WTC11 (cell line): ENCODE measurements at regions not wholly inside any gene's neighbourhood (a gene's known extent, or its start where the extent isn't known, plus 50 kb on each side); places are given as distances from the start of the nearest gene placed in this dataset.

Experiments used
- CREB1 ChIP-seq: sonication (generic); formaldehyde crosslinking; IDR thresholded peaks from 2 replicates; pipeline ENCODE4 v1.8.0; 2023; ENCODE audit warnings: mild to moderate bottlenecking, missing genetic modification reagents
- ETV6 ChIP-seq: sonication (generic); formaldehyde crosslinking; IDR thresholded peaks from 2 replicates; pipeline ENCODE4 v1.8.1; 2022; ENCODE audit warnings: mild to moderate bottlenecking, missing genetic modification reagents
- IRF2 ChIP-seq: sonication (generic); formaldehyde crosslinking; IDR thresholded peaks from 2 replicates; pipeline ENCODE4 v1.8.0; 2022; ENCODE audit warnings: low read depth, missing genetic modification reagents, borderline replicate concordance
- TEAD4 ChIP-seq: sonication (generic); formaldehyde crosslinking; IDR thresholded peaks from 2 replicates; pipeline ENCODE4 v1.8.0; 2022; ENCODE audit warnings: mild to moderate bottlenecking, missing genetic modification reagents
- ZNF416 ChIP-seq: fragments of 250-450 bp; sonication (Bioruptor Pico); IDR thresholded peaks from 2 replicates; pipeline ENCODE4 v1.9.0; 2021; ENCODE audit warnings: mild to moderate bottlenecking, inconsistent platforms
- TF ChIP-seq, protein P1 (sequence below): fragments of 200-600 bp; IDR thresholded peaks from 2 replicates; pipeline ENCODE4 v1.8.0; 2022; ENCODE audit warnings: antibody characterized with exemption
- TF ChIP-seq, protein P2 (sequence below): sonication (generic); formaldehyde crosslinking; IDR thresholded peaks from 2 replicates; pipeline ENCODE4 v1.8.1; 2023; ENCODE audit warnings: mild to moderate bottlenecking, missing genetic modification reagents, moderate library complexity
- TF ChIP-seq, protein P3 (sequence below): sonication (generic); formaldehyde crosslinking; IDR thresholded peaks from 2 replicates; pipeline ENCODE4 v1.8.1; 2022; ENCODE audit warnings: low read depth, missing genetic modification reagents, borderline replicate concordance
- TF ChIP-seq, protein P4 (sequence below): sonication (generic); formaldehyde crosslinking; IDR thresholded peaks from 2 replicates; pipeline ENCODE4 v1.8.0; 2022; ENCODE audit warnings: mild to moderate bottlenecking, missing genetic modification reagents
- TF ChIP-seq, protein P5 (sequence below): sonication (generic); formaldehyde crosslinking; IDR thresholded peaks from 2 replicates; pipeline ENCODE4 v1.8.1; 2023; ENCODE audit warnings: mild to moderate bottlenecking, missing genetic modification reagents, borderline replicate concordance
- TF ChIP-seq, protein P6 (sequence below): sonication (generic); formaldehyde crosslinking; IDR thresholded peaks from 2 replicates; pipeline ENCODE4 v1.8.0; 2022; ENCODE audit warnings: mild to moderate bottlenecking, missing genetic modification reagents
- TF ChIP-seq, protein P7 (sequence below): sonication (generic); formaldehyde crosslinking; conservative IDR thresholded peaks from 2 replicates; pipeline ENCODE4 v1.8.1; 2022; ENCODE audit warnings: mild to moderate bottlenecking, missing genetic modification reagents

DNA sequence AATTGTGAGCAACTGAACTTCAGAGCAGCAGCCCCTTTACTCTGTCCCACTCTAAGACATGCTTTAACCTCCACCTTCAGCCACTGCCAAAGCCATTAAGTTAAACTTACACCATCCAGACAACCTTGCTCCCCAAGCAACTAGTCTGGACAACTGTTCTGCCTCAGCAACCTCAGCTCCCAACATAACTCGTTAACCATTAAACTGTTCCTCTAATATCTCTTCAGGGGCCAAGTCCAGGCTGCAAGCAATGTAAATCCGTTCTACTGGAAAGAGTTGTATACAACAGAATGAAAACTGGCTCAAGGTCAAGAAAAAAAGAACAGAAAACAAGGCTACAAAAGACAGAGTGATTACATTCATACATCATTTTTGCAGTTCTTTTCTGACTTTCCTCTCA, 131.7 kb upstream of the TARS1 start:
- TF ChIP-seq, protein P1, sequence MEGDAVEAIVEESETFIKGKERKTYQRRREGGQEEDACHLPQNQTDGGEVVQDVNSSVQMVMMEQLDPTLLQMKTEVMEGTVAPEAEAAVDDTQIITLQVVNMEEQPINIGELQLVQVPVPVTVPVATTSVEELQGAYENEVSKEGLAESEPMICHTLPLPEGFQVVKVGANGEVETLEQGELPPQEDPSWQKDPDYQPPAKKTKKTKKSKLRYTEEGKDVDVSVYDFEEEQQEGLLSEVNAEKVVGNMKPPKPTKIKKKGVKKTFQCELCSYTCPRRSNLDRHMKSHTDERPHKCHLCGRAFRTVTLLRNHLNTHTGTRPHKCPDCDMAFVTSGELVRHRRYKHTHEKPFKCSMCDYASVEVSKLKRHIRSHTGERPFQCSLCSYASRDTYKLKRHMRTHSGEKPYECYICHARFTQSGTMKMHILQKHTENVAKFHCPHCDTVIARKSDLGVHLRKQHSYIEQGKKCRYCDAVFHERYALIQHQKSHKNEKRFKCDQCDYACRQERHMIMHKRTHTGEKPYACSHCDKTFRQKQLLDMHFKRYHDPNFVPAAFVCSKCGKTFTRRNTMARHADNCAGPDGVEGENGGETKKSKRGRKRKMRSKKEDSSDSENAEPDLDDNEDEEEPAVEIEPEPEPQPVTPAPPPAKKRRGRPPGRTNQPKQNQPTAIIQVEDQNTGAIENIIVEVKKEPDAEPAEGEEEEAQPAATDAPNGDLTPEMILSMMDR, result no peak
- TF ChIP-seq CREB1 (CRISPR knock-in tag) (no peak), ETV6 (no peak), IRF2 (CRISPR knock-in tag) (no peak), ZNF416 (CRISPR knock-in tag) (no peak), TEAD4 (CRISPR knock-in tag) (no peak)
- TF ChIP-seq, protein P2, sequence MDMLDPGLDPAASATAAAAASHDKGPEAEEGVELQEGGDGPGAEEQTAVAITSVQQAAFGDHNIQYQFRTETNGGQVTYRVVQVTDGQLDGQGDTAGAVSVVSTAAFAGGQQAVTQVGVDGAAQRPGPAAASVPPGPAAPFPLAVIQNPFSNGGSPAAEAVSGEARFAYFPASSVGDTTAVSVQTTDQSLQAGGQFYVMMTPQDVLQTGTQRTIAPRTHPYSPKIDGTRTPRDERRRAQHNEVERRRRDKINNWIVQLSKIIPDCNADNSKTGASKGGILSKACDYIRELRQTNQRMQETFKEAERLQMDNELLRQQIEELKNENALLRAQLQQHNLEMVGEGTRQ (CRISPR knock-in tag), result no peak
- TF ChIP-seq, protein P3, sequence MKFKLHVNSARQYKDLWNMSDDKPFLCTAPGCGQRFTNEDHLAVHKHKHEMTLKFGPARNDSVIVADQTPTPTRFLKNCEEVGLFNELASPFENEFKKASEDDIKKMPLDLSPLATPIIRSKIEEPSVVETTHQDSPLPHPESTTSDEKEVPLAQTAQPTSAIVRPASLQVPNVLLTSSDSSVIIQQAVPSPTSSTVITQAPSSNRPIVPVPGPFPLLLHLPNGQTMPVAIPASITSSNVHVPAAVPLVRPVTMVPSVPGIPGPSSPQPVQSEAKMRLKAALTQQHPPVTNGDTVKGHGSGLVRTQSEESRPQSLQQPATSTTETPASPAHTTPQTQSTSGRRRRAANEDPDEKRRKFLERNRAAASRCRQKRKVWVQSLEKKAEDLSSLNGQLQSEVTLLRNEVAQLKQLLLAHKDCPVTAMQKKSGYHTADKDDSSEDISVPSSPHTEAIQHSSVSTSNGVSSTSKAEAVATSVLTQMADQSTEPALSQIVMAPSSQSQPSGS (CRISPR knock-in tag), result no peak
- TF ChIP-seq, protein P4, sequence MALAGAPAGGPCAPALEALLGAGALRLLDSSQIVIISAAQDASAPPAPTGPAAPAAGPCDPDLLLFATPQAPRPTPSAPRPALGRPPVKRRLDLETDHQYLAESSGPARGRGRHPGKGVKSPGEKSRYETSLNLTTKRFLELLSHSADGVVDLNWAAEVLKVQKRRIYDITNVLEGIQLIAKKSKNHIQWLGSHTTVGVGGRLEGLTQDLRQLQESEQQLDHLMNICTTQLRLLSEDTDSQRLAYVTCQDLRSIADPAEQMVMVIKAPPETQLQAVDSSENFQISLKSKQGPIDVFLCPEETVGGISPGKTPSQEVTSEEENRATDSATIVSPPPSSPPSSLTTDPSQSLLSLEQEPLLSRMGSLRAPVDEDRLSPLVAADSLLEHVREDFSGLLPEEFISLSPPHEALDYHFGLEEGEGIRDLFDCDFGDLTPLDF (CRISPR knock-in tag), result no peak
- TF ChIP-seq, protein P5, sequence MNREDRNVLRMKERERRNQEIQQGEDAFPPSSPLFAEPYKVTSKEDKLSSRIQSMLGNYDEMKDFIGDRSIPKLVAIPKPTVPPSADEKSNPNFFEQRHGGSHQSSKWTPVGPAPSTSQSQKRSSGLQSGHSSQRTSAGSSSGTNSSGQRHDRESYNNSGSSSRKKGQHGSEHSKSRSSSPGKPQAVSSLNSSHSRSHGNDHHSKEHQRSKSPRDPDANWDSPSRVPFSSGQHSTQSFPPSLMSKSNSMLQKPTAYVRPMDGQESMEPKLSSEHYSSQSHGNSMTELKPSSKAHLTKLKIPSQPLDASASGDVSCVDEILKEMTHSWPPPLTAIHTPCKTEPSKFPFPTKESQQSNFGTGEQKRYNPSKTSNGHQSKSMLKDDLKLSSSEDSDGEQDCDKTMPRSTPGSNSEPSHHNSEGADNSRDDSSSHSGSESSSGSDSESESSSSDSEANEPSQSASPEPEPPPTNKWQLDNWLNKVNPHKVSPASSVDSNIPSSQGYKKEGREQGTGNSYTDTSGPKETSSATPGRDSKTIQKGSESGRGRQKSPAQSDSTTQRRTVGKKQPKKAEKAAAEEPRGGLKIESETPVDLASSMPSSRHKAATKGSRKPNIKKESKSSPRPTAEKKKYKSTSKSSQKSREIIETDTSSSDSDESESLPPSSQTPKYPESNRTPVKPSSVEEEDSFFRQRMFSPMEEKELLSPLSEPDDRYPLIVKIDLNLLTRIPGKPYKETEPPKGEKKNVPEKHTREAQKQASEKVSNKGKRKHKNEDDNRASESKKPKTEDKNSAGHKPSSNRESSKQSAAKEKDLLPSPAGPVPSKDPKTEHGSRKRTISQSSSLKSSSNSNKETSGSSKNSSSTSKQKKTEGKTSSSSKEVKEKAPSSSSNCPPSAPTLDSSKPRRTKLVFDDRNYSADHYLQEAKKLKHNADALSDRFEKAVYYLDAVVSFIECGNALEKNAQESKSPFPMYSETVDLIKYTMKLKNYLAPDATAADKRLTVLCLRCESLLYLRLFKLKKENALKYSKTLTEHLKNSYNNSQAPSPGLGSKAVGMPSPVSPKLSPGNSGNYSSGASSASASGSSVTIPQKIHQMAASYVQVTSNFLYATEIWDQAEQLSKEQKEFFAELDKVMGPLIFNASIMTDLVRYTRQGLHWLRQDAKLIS (CRISPR knock-in tag), result no peak
- TF ChIP-seq, protein P6, sequence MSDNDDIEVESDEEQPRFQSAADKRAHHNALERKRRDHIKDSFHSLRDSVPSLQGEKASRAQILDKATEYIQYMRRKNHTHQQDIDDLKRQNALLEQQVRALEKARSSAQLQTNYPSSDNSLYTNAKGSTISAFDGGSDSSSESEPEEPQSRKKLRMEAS, result no peak
- TF ChIP-seq, protein P7, sequence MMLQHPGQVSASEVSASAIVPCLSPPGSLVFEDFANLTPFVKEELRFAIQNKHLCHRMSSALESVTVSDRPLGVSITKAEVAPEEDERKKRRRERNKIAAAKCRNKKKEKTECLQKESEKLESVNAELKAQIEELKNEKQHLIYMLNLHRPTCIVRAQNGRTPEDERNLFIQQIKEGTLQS (CRISPR knock-in tag), result no peak
